Tibial nerve (tissue), 4 donors: ENCODE measurements at regions not wholly inside any gene's neighbourhood (a gene's known extent, or its start where the extent isn't known, plus 50 kb on each side); places are given as distances from the start of the nearest gene placed in this dataset.

ENCODE experiments used
- DNase-seq, 2 donors: peaks; one replicate each; pipeline ENCODE4 v3.0.0-alpha.2; 2019; ENCODE audit warnings: low spot score in 2 of 2
- H3K27ac ChIP-seq, 4 donors: fragments of 200-600 bp; sonication (generic) in 3 of 4; one replicate each; pipeline ENCODE4 v1.5.1; 2017 to 2019; ENCODE audit warnings: mild to moderate bottlenecking in 1 of 4
- H3K27me3 ChIP-seq, 2 donors: fragments of 200-600 bp; sonication (generic) in 1 of 2; one replicate each; pipeline versions ENCODE4 v1.5.1 to v1.6.0; 2017 to 2019
- H3K36me3 ChIP-seq, 3 donors: fragments of 200-600 bp; sonication (generic); one replicate each; pipeline ENCODE4 v1.5.1; 2018 to 2019
- H3K4me1 ChIP-seq, 4 donors: fragments of 200-600 bp; sonication (generic) in 3 of 4; one replicate each; pipeline ENCODE4 v1.5.1; 2017 to 2019
- H3K4me3 ChIP-seq, 4 donors: fragments of 200-600 bp; sonication (generic) in 3 of 4; one replicate each; pipeline ENCODE4 v1.5.1; 2017 to 2019; ENCODE audit warnings: mild to moderate bottlenecking in 1 of 4, moderate library complexity in 1 of 4
- H3K9me3 ChIP-seq, 4 donors: fragments of 200-600 bp; sonication (generic) in 3 of 4; one replicate each; pipeline ENCODE4 v1.5.1; 2017 to 2019
- EP300 ChIP-seq, 2 donors: sonication (generic); formaldehyde crosslinking; IDR thresholded peaks; one replicate each; pipeline ENCODE4 v1.6.1; 2017; ENCODE audit warnings: antibody characterized with exemption in 2 of 2, mild to moderate bottlenecking in 1 of 2
- POLR2A ChIP-seq, 2 donors: fragments of 450-650 bp; IDR thresholded peaks; one replicate each; pipeline ENCODE4 v1.6.1; 2017; ENCODE audit warnings: antibody characterized with exemption in 2 of 2, mild to moderate bottlenecking in 2 of 2, moderate library complexity in 2 of 2
- WGBS, 2 donors: methylation state at CpG; one replicate each; pipeline ENCODE4 v1.1.5; 2018; 5-methylcytosine and 5-hydroxymethylcytosine counted together
- TF ChIP-seq, protein P1 (sequence below), 5 experiments: fragments of 200-600 bp in 3 of 5; fragments of 450-650 bp in 2 of 5; sonication (generic) in 3 of 5; IDR thresholded peaks; one replicate each; pipeline ENCODE4 v1.5.1; 2016 to 2019; ENCODE audit warnings: antibody characterized with exemption in 5 of 5, mild to moderate bottlenecking in 3 of 5, moderate library complexity in 2 of 5

GRCh38 chr14:31990183-31990857, 86.8 kb upstream of the ARHGAP5 start:
- DNase-seq, result no peak
- Histone ChIP-seq H3K4me1 (peaks cover 0 to 54% (median 7%) of the 10 kb centered on the region in 4 donors), H3K4me3 (no peak overlapping the region), H3K36me3 (no peaks in the 10 kb centered on the region), H3K27me3 (no peaks in the 10 kb centered on the region), H3K9me3 (no peaks in the 10 kb centered on the region), H3K27ac (peak overlapping the region in 3 of 4 donors; percentile 13 to 86 (median 66))
- TF ChIP-seq, protein P1, sequence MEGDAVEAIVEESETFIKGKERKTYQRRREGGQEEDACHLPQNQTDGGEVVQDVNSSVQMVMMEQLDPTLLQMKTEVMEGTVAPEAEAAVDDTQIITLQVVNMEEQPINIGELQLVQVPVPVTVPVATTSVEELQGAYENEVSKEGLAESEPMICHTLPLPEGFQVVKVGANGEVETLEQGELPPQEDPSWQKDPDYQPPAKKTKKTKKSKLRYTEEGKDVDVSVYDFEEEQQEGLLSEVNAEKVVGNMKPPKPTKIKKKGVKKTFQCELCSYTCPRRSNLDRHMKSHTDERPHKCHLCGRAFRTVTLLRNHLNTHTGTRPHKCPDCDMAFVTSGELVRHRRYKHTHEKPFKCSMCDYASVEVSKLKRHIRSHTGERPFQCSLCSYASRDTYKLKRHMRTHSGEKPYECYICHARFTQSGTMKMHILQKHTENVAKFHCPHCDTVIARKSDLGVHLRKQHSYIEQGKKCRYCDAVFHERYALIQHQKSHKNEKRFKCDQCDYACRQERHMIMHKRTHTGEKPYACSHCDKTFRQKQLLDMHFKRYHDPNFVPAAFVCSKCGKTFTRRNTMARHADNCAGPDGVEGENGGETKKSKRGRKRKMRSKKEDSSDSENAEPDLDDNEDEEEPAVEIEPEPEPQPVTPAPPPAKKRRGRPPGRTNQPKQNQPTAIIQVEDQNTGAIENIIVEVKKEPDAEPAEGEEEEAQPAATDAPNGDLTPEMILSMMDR (IDR thresholded peaks at IDR 0.05), result no peak
- TF ChIP-seq EP300 (IDR thresholded peaks at IDR 0.05) (peak in 1 of 2 donors; percentile 11), POLR2A (IDR thresholded peaks at IDR 0.05) (no peak)
- 30 to 33% methylated on average over 6 of the region's 6 CpGs for WGBS, 2 donors

GRCh38 chr14:31990926-31991572, 86.1 kb upstream of the ARHGAP5 start:
- peak overlapping the region in 3 of 4 donors; percentile 13 to 86 (median 66) for H3K27ac ChIP-seq

DNA sequence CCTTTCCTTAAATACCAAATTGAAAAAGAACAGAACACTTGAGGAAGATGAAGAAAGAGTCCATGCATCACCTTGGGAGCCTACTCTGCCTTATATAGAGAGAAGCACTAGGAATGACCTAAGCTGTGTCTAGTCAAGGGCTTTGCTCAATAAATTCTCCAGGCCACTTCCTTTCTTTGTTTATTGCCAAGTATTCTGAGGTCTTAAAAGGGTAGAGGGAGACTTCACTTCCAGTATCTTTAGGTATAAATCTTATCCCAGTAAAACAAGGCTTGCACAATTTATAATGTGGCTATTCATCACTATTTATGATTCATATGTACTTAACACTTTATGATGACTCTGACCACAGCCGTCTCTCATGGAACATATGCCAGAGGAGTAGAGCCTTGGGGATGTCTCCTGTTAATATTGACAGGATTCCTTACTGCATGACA, 85.1 kb upstream of the ARHGAP5 start:
- Histone ChIP-seq H3K4me3 (no peak overlapping the region), H3K27me3 (no peaks in the 10 kb centered on the region), H3K9me3 (no peaks in the 10 kb centered on the region), H3K4me1 (peaks cover 0 to 56% (median 7%) of the 10 kb centered on the region in 4 donors), H3K27ac (peak overlapping the region in 3 of 4 donors; percentile 13 to 86 (median 66)), H3K36me3 (no peaks in the 10 kb centered on the region)
- TF ChIP-seq EP300 (IDR thresholded peaks at IDR 0.05) (no peak), POLR2A (IDR thresholded peaks at IDR 0.05) (no peak)
- TF ChIP-seq, protein P1 (IDR thresholded peaks at IDR 0.05), result no peak
- WGBS, 2 donors, result 37 to 39% methylated on average over 1 of the region's 1 CpG
- no peak for DNase-seq

More at GRCh38 chr14:31990926-31991572, 86.1 kb upstream of the ARHGAP5 start:
- Histone ChIP-seq H3K4me1 (peaks cover 0 to 56% (median 7%) of the 10 kb centered on the region in 4 donors), H3K9me3 (no peaks in the 10 kb centered on the region), H3K27me3 (no peaks in the 10 kb centered on the region), H3K4me3 (no peak overlapping the region), H3K36me3 (no peaks in the 10 kb centered on the region)
- no peak for TF ChIP-seq POLR2A (IDR thresholded peaks at IDR 0.05)
- TF ChIP-seq EP300 (IDR thresholded peaks at IDR 0.05), result no peak
- TF ChIP-seq, protein P1 (IDR thresholded peaks at IDR 0.05), result no peak
- WGBS, 2 donors, result 19 to 27% methylated on average over 6 of the region's 6 CpGs
- no peak for DNase-seq

DNA sequence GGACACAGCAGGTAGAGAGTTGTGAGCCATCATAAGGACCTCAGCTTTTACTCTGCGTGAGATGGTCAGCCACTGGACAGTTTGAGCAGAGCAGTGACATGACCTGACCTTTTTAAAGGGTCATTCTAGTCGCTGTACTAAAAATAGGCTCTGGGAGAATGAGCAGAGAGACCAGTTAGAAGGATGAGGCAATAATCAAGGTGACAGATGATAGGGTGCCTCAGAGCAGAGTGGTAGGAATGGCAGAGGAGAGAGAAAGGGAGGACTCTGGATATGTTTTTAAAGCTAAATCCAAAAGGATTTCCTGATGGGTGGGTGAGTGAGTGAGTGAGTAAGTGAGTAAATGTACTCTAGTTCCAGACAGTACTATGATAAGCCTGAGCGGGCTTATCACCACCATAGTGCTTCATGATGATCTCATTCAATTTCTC, 83.6 kb upstream of the ARHGAP5 start:
- WGBS, 2 donors, result 72 to 74% methylated on average over 3 of the region's 3 CpGs
- Histone ChIP-seq H3K27ac (peak overlapping the region in 2 of 4 donors; percentile 33 to 86), H3K36me3 (no peaks in the 10 kb centered on the region), H3K4me3 (no peak overlapping the region), H3K27me3 (no peaks in the 10 kb centered on the region), H3K9me3 (no peaks in the 10 kb centered on the region), H3K4me1 (peaks cover 0 to 59% (median 8%) of the 10 kb centered on the region in 4 donors)
- no peak for DNase-seq
- TF ChIP-seq POLR2A (IDR thresholded peaks at IDR 0.05), result no peak
- TF ChIP-seq, protein P1 (IDR thresholded peaks at IDR 0.05), result no peak
- no peak for TF ChIP-seq EP300 (IDR thresholded peaks at IDR 0.05)
